ENCODE measurements at regions not wholly inside any gene's neighbourhood (a gene's known extent, or its start where the extent isn't known, plus 50 kb on each side); places are given as distances from the start of the nearest gene placed in this dataset.

GRCh38 chr15:66945842-66946241 is 119.6 kb upstream of the SMAD3 start:
- Histone ChIP-seq H3K9me3 (ENCODE audit: low read length) (no peaks in the 10 kb centered on the region), H3K27ac (ENCODE audit: low read depth, low read length, poor library complexity, severe bottlenecking) (no peak overlapping the region), H4K20me1 (ENCODE audit: insufficient read depth, low read length) (no peaks in the 10 kb centered on the region), H2AFZ (ENCODE audit: low read length) (no peak overlapping the region), H3K36me3 (ENCODE audit: insufficient read depth, low read length) (no peaks in the 10 kb centered on the region), H3K9me2 (ENCODE audit: insufficient read depth, low read length) (no peaks in the 10 kb centered on the region), H3K4me3 (ENCODE audit: low read depth, low read length, poor library complexity, severe bottlenecking) (no peak overlapping the region), H3K4me1 (ENCODE audit: insufficient read depth, low read length, poor library complexity, severe bottlenecking) (peaks cover 17% of the 10 kb centered on the region), H3K79me2 (ENCODE audit: insufficient read depth, low read depth, low read length) (no peaks in the 10 kb centered on the region), H3K4me2 (ENCODE audit: low read length) (no peak overlapping the region)
- ChIA-PET POLR2A (interaction anchor here (0.5 to 0.6 kb wide), 2 partner anchors 118 to 359 kb away, joined by 3 to 4 read pairs; no protein-coding TSS in a partner anchor), CTCF (ENCODE audit: unreplicated experiment) (interaction anchor here (1.2 kb wide), 1 partner anchor 352 kb away, joined by 3 read pairs; no protein-coding TSS in a partner anchor)
- TF ChIP-seq EZH2phosphoT487 (IDR thresholded peaks at IDR 0.05; ENCODE audit: borderline replicate concordance, low read depth, low read length) = no peak
- TF ChIP-seq, protein P1, sequence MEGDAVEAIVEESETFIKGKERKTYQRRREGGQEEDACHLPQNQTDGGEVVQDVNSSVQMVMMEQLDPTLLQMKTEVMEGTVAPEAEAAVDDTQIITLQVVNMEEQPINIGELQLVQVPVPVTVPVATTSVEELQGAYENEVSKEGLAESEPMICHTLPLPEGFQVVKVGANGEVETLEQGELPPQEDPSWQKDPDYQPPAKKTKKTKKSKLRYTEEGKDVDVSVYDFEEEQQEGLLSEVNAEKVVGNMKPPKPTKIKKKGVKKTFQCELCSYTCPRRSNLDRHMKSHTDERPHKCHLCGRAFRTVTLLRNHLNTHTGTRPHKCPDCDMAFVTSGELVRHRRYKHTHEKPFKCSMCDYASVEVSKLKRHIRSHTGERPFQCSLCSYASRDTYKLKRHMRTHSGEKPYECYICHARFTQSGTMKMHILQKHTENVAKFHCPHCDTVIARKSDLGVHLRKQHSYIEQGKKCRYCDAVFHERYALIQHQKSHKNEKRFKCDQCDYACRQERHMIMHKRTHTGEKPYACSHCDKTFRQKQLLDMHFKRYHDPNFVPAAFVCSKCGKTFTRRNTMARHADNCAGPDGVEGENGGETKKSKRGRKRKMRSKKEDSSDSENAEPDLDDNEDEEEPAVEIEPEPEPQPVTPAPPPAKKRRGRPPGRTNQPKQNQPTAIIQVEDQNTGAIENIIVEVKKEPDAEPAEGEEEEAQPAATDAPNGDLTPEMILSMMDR (conservative IDR thresholded peaks at IDR 0.05; ENCODE audit: low read length) = no peak
- intact Hi-C loops (cut with micrococcal nuclease; ENCODE audit: unreplicated experiment) = loop anchor here (1.0 to 5.0 kb wide), 6 partner anchors 121 to 891 kb away; partner anchors contain the start of gene SMAD3
- BruUV-seq (replicated peaks) = no TSS peak
- DNase-seq (ENCODE audit: low spot score) = no peak

GRCh38 chr15:66946578-66947164 is 118.7 kb upstream of the SMAD3 start:
- no peak overlapping the region for H3K27ac ChIP-seq (ENCODE audit: low read depth, low read length, poor library complexity, severe bottlenecking)
- DNase-seq (ENCODE audit: low spot score) = peak; percentile 76
- intact Hi-C loops (cut with micrococcal nuclease; ENCODE audit: unreplicated experiment) = loop anchor here (1.0 to 5.0 kb wide), 7 partner anchors 121 to 890 kb away; partner anchors contain the start of gene SMAD3
- no TSS peak for BruUV-seq (replicated peaks)
- H3K4me3 ChIP-seq (ENCODE audit: low read depth, low read length, poor library complexity, severe bottlenecking) = no peak overlapping the region
- H4K20me1 ChIP-seq (ENCODE audit: insufficient read depth, low read length) = no peaks in the 10 kb centered on the region
- H3K9me2 ChIP-seq (ENCODE audit: insufficient read depth, low read length) = no peaks in the 10 kb centered on the region
- TF ChIP-seq, protein P1 (conservative IDR thresholded peaks at IDR 0.05; ENCODE audit: low read length) = peak; percentile 96
- TF ChIP-seq EZH2phosphoT487 (IDR thresholded peaks at IDR 0.05; ENCODE audit: borderline replicate concordance, low read depth, low read length) = no peak
- no peaks in the 10 kb centered on the region for H3K9me3 ChIP-seq (ENCODE audit: low read length)
- peak overlapping the region; percentile 16; the same call in 1 of the 2 replicates for H3K4me2 ChIP-seq (ENCODE audit: low read length)
- ChIA-PET CTCF (ENCODE audit: unreplicated experiment) (interaction anchor here (0.6 to 1.2 kb wide), 4 partner anchors 351 to 374 kb away, joined by 3 read pairs; no protein-coding TSS in a partner anchor), POLR2A (interaction anchor here (0.6 kb wide), 1 partner anchor 117 kb away, joined by 3 read pairs; no protein-coding TSS in a partner anchor)
- H3K79me2 ChIP-seq (ENCODE audit: insufficient read depth, low read depth, low read length) = no peaks in the 10 kb centered on the region
- H3K4me1 ChIP-seq (ENCODE audit: insufficient read depth, low read length, poor library complexity, severe bottlenecking) = peaks cover 19% of the 10 kb centered on the region
- H2AFZ ChIP-seq (ENCODE audit: low read length) = no peak overlapping the region
- H3K36me3 ChIP-seq (ENCODE audit: insufficient read depth, low read length) = no peaks in the 10 kb centered on the region

DNA sequence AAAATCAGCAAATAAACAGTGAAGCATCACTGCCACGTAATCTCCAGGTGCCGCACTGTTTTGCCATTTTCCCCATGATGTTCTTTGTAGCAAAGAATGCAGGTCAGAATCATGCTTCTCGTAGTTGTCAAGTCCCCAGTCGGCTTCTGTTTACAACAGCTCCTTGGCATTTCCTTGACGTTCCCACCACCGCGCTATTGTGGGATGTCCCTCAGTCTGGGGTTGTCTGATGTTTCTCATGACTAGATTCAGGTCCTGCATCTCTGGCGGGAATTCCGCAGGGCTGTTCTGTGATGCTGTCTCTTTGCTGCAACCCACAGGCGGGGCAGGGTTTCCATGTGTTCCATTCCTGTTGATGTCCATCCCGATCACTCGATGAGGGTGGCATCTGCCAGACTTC is 117.9 kb upstream of the SMAD3 start:
- TF ChIP-seq, protein P1 (conservative IDR thresholded peaks at IDR 0.05; ENCODE audit: low read length) = no peak
- no peak for TF ChIP-seq EZH2phosphoT487 (IDR thresholded peaks at IDR 0.05; ENCODE audit: borderline replicate concordance, low read depth, low read length)
- DNase-seq (ENCODE audit: low spot score) = no peak
- H3K27ac ChIP-seq (ENCODE audit: low read depth, low read length, poor library complexity, severe bottlenecking) = no peak overlapping the region
- H4K20me1 ChIP-seq (ENCODE audit: insufficient read depth, low read length) = no peaks in the 10 kb centered on the region
- intact Hi-C loops (cut with micrococcal nuclease; ENCODE audit: unreplicated experiment) = loop anchor here (1.0 to 5.0 kb wide), 5 partner anchors 120 to 889 kb away; partner anchors contain the start of gene SMAD3
- H3K36me3 ChIP-seq (ENCODE audit: insufficient read depth, low read length) = no peaks in the 10 kb centered on the region
- no peak overlapping the region for H2AFZ ChIP-seq (ENCODE audit: low read length)
- H3K79me2 ChIP-seq (ENCODE audit: insufficient read depth, low read depth, low read length) = no peaks in the 10 kb centered on the region
- no peak overlapping the region for H3K4me3 ChIP-seq (ENCODE audit: low read depth, low read length, poor library complexity, severe bottlenecking)
- BruUV-seq (replicated peaks) = no TSS peak
- ChIA-PET CTCF (ENCODE audit: unreplicated experiment) (interaction anchor here (1.0 kb wide), 1 partner anchor 373 kb away, joined by 3 read pairs; no protein-coding TSS in a partner anchor), POLR2A (no interaction called here)
- H3K4me1 ChIP-seq (ENCODE audit: insufficient read depth, low read length, poor library complexity, severe bottlenecking) = peaks cover 27% of the 10 kb centered on the region
- no peaks in the 10 kb centered on the region for H3K9me2 ChIP-seq (ENCODE audit: insufficient read depth, low read length)
- no peaks in the 10 kb centered on the region for H3K9me3 ChIP-seq (ENCODE audit: low read length)
- no peak overlapping the region for H3K4me2 ChIP-seq (ENCODE audit: low read length)

Measured in OCI-LY7 (cell line).